Sigmoid colon (tissue), 6 donors: ENCODE measurements at regions not wholly inside any gene's neighbourhood (a gene's known extent, or its start where the extent isn't known, plus 50 kb on each side); places are given as distances from the start of the nearest gene placed in this dataset.

Experiments used
- DNase-seq: peaks from one replicate; pipeline ENCODE4 v3.0.0-alpha.2; 2019
- H3K27ac ChIP-seq, 4 donors: fragments of 200-600 bp; sonication (generic); one replicate each; pipeline ENCODE4 v1.5.1; 2016 to 2019; ENCODE audit warnings: mild to moderate bottlenecking in 1 of 4
- H3K27me3 ChIP-seq, 3 donors: fragments of 200-600 bp; sonication (generic); one replicate each; pipeline ENCODE4 v1.5.1; 2019; ENCODE audit warnings: mild to moderate bottlenecking in 1 of 3
- H3K36me3 ChIP-seq, 4 donors: fragments of 200-600 bp; sonication (generic); one replicate each; pipeline ENCODE4 v1.5.1; 2016 to 2019
- H3K4me1 ChIP-seq, 4 donors: fragments of 200-600 bp; sonication (generic); one replicate each; pipeline ENCODE4 v1.5.1; 2017 to 2019
- H3K4me3 ChIP-seq, 4 donors: fragments of 200-600 bp; sonication (generic); one replicate each; pipeline ENCODE4 v1.5.1; 2017 to 2019; ENCODE audit warnings: mild to moderate bottlenecking in 2 of 4, moderate library complexity in 1 of 4
- H3K9me3 ChIP-seq, 4 donors: fragments of 200-600 bp in 3 of 4; sonication (generic) in 3 of 4; one replicate each; pipeline versions ENCODE4 v1.5.1 to v1.6.1; 2013 to 2019
- CTCF ChIP-seq, 4 experiments: fragments of 450-650 bp in 3 of 4; fragments of 200-600 bp in 1 of 4; IDR thresholded peaks; one replicate each; pipeline ENCODE4 v1.5.1; 2016 to 2019; ENCODE audit warnings: antibody characterized with exemption in 4 of 4, mild to moderate bottlenecking in 3 of 4, moderate library complexity in 2 of 4
- EP300 ChIP-seq, 4 donors: sonication (generic); formaldehyde crosslinking; IDR thresholded peaks; one replicate each; pipeline ENCODE4 v1.6.1; 2017; ENCODE audit warnings: antibody characterized with exemption in 4 of 4
- POLR2A ChIP-seq, 2 donors: fragments of 450-650 bp; IDR thresholded peaks; one replicate each; pipeline ENCODE4 v1.6.1; 2016; ENCODE audit warnings: antibody characterized with exemption in 2 of 2, mild to moderate bottlenecking in 2 of 2, moderate library complexity in 2 of 2
- POLR2AphosphoS5 ChIP-seq, 4 donors: sonication (generic); formaldehyde crosslinking; IDR thresholded peaks; one replicate each; pipeline ENCODE4 v1.6.1; 2017; ENCODE audit warnings: antibody characterized with exemption in 4 of 4
- WGBS, 2 donors: extraction: QIAGEN DNeasy Blood & Tissue Kit; methylation state at CpG; one replicate each; pipeline ENCODE4 v1.1.7; 2013; 5-methylcytosine and 5-hydroxymethylcytosine counted together
- intact Hi-C: fragments of 100-400 bp; cut with DNase I; formaldehyde crosslinking; loops from one replicate; pipeline ENCODE4 v1.15.1; 2023
- donor health status: healthy with polysubstance abuse.
- donor health status: healthy.

DNA sequence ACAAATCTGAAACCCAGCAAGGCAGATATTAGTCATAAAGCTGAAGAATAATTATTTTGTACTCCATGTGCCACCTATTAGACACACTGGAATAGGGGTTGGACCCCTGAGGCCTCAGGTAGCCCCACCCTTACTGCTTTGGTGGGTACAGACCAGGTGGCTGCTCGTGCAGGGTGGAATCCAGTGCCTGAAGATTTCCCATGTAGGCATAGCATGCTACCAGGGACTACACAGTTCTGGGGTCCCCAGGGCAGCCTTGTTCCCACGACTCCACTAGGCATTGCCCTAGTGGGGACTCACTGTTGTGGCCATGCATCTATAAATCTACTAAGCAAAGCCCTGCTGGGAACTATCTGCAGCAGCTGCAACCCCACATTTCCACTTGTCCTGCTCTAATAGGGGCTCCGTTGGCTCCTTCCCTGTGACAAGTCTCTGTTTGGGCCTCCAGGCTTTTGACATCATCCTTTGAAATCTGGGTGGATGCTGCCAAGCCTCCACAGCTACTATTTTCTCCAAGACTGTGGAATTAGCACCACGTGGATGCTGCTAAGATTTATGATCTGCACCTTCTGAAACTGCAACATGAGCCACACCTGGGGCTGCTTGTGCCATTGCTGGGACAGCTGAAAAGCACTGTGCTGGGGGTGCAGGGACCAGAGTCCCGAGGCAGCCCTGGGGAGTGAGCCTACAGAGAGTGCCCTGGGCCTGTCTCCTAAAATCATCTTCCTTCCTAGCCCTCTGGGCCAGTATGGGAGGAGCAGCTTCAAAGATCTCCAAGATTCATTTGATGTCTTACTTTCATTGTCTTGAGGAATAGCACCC is 303.8 kb downstream of the FSIP2 start:
- no peaks in the 10 kb centered on the region for H3K4me1 ChIP-seq
- no peak overlapping the region for H3K4me3 ChIP-seq
- DNase-seq: no peak
- WGBS, 2 donors: 78 to 85% methylated on average over 5 of the region's 5 CpGs
- H3K27ac ChIP-seq: no peak overlapping the region
- no peak for TF ChIP-seq CTCF (IDR thresholded peaks at IDR 0.05)
- TF ChIP-seq EP300 (IDR thresholded peaks at IDR 0.05): no peak
- TF ChIP-seq POLR2AphosphoS5 (IDR thresholded peaks at IDR 0.05): no peak
- TF ChIP-seq POLR2A (IDR thresholded peaks at IDR 0.05): no peak
- no peaks in the 10 kb centered on the region for H3K36me3 ChIP-seq
- intact Hi-C loops: no loop called here
- no peaks in the 10 kb centered on the region for H3K9me3 ChIP-seq
- H3K27me3 ChIP-seq: no peaks in the 10 kb centered on the region

DNA sequence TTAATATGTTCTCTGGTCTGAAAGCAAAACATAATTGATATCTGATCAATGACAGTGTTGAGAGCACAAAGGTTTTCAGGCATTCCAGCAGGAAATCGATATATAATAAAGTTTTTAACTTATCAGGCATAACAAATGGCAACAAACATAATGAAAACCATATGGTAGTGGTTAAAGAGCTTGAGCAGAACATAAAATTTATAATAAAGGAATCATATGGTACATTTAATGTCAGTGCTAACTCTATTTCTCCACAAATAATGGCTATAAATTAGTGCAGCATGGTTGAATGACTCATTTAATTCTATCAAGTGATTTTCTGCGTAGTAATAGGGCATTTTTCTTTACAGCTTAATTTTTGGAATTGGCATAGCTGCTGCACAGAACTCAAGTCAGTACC is 306.2 kb downstream of the FSIP2 start:
- H3K4me1 ChIP-seq: no peaks in the 10 kb centered on the region
- H3K4me3 ChIP-seq: no peak overlapping the region
- H3K9me3 ChIP-seq: no peaks in the 10 kb centered on the region
- H3K27ac ChIP-seq: no peak overlapping the region
- DNase-seq: no peak
- intact Hi-C loops: no loop called here
- 85 to 89% methylated on average over 2 of the region's 2 CpGs for WGBS, 2 donors
- no peaks in the 10 kb centered on the region for H3K36me3 ChIP-seq
- no peaks in the 10 kb centered on the region for H3K27me3 ChIP-seq
- no peak for TF ChIP-seq POLR2A (IDR thresholded peaks at IDR 0.05)
- TF ChIP-seq CTCF (IDR thresholded peaks at IDR 0.05): no peak
- TF ChIP-seq EP300 (IDR thresholded peaks at IDR 0.05): no peak
- no peak for TF ChIP-seq POLR2AphosphoS5 (IDR thresholded peaks at IDR 0.05)

- TF ChIP-seq CTCF (IDR thresholded peaks at IDR 0.05) (no peak), POLR2AphosphoS5 (IDR thresholded peaks at IDR 0.05) (no peak), EP300 (IDR thresholded peaks at IDR 0.05) (no peak), POLR2A (IDR thresholded peaks at IDR 0.05) (no peak)
- no peak overlapping the region for H3K4me3 ChIP-seq
- no peaks in the 10 kb centered on the region for H3K27me3 ChIP-seq
- no peaks in the 10 kb centered on the region for H3K36me3 ChIP-seq
- 92 to 96% methylated on average over 1 of the region's 1 CpG for WGBS, 2 donors
- no peak for DNase-seq
- intact Hi-C loops: no loop called here
- no peak overlapping the region for H3K27ac ChIP-seq
- H3K9me3 ChIP-seq: no peaks in the 10 kb centered on the region
- H3K4me1 ChIP-seq: no peaks in the 10 kb centered on the region
Observed at GRCh38 chr2:186052930-186053329, 314.3 kb downstream of the FSIP2 start.

- intact Hi-C loops: no loop called here
- no peaks in the 10 kb centered on the region for H3K9me3 ChIP-seq
- TF ChIP-seq POLR2AphosphoS5 (IDR thresholded peaks at IDR 0.05) (no peak), EP300 (IDR thresholded peaks at IDR 0.05) (no peak), POLR2A (IDR thresholded peaks at IDR 0.05) (no peak), CTCF (IDR thresholded peaks at IDR 0.05) (no peak)
- peaks cover 0 to 19% (median 4%) of the 10 kb centered on the region in 4 donors for H3K4me1 ChIP-seq
- no peak for DNase-seq
- no peak overlapping the region for H3K4me3 ChIP-seq
- no peaks in the 10 kb centered on the region for H3K36me3 ChIP-seq
- H3K27me3 ChIP-seq: no peaks in the 10 kb centered on the region
- 90 to 93% methylated on average over 3 of the region's 3 CpGs for WGBS, 2 donors
- H3K27ac ChIP-seq: no peak overlapping the region
Observed at GRCh38 chr2:186058614-186059013, 320.0 kb downstream of the FSIP2 start.

DNA sequence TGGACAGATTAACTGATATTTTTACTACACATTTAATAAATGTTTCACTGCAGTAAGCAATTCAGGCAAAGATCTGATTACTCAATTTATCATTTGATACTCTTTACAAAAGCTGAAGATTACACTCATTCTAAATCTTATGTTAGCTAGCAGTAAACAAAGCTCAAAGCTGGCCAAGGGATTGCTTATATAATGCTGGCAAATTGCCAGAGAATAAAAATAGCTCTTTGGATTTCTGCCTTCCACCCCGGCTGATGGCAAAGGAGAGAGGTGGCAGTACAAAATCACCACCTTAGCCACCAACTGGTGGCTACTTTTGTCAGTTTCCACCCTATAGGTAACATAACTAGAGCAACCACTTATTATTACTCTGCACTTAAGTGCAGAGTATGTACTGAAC is 320.5 kb downstream of the FSIP2 start:
- H3K4me3 ChIP-seq: no peak overlapping the region
- no peak overlapping the region for H3K27ac ChIP-seq
- no peak for DNase-seq
- TF ChIP-seq CTCF (IDR thresholded peaks at IDR 0.05): no peak
- no peak for TF ChIP-seq EP300 (IDR thresholded peaks at IDR 0.05)
- TF ChIP-seq POLR2AphosphoS5 (IDR thresholded peaks at IDR 0.05): no peak
- TF ChIP-seq POLR2A (IDR thresholded peaks at IDR 0.05): no peak
- WGBS, 2 donors: 62 to 70% methylated on average over 1 of the region's 1 CpG
- intact Hi-C loops: no loop called here
- H3K27me3 ChIP-seq: no peaks in the 10 kb centered on the region
- peaks cover 0 to 19% (median 4%) of the 10 kb centered on the region in 4 donors for H3K4me1 ChIP-seq
- no peaks in the 10 kb centered on the region for H3K9me3 ChIP-seq
- H3K36me3 ChIP-seq: no peaks in the 10 kb centered on the region
